Transverse colon (tissue), 4 donors: ENCODE measurements at regions not wholly inside any gene's neighbourhood (a gene's known extent, or its start where the extent isn't known, plus 50 kb on each side); places are given as distances from the start of the nearest gene placed in this dataset.

ENCODE experiments used
- DNase-seq: peaks from one replicate; pipeline ENCODE4 v3.0.0-alpha.2; 2019
- H3K27ac ChIP-seq, 4 donors: fragments of 200-600 bp; sonication (generic); 2 replicates each; pipeline ENCODE4 v1.5.1; 2016 to 2018; ENCODE audit warnings: inconsistent platforms in 4 of 4
- H3K27me3 ChIP-seq: fragments of 200-600 bp; sonication (generic); 2 replicates; pipeline ENCODE4 v1.5.1; 2017; ENCODE audit warnings: inconsistent platforms
- H3K36me3 ChIP-seq, 4 donors: fragments of 200-600 bp; sonication (generic); 2 replicates each; pipeline ENCODE4 v1.5.1; 2017 to 2019; ENCODE audit warnings: inconsistent platforms in 4 of 4
- H3K4me1 ChIP-seq, 4 donors: fragments of 200-600 bp; sonication (generic); 2 replicates each; pipeline ENCODE4 v1.5.1; 2017 to 2020; ENCODE audit warnings: inconsistent platforms in 4 of 4
- H3K4me3 ChIP-seq, 4 donors: fragments of 200-600 bp; sonication (generic); 1 replicate in 1 of 4; 2 replicates in 3 of 4; pipeline versions ENCODE4 v1.5.1 to v1.6.1; 2017 to 2019; ENCODE audit warnings: inconsistent platforms in 4 of 4
- H3K9me3 ChIP-seq, 2 donors: fragments of 200-600 bp; sonication (generic); 2 replicates each; pipeline ENCODE4 v1.5.1; 2017 to 2019; ENCODE audit warnings: inconsistent platforms in 2 of 2
- EP300 ChIP-seq: sonication (generic); formaldehyde crosslinking; IDR thresholded peaks from one replicate; pipeline ENCODE4 v1.6.1; 2017; ENCODE audit warnings: antibody characterized with exemption, low read depth
- POLR2A ChIP-seq: fragments of 450-650 bp; IDR thresholded peaks from one replicate; pipeline ENCODE4 v1.6.1; 2016; ENCODE audit warnings: antibody characterized with exemption, mild to moderate bottlenecking, moderate library complexity
- POLR2AphosphoS5 ChIP-seq, 3 donors: sonication (generic); formaldehyde crosslinking; IDR thresholded peaks; one replicate each; pipeline ENCODE4 v1.6.1; 2016; ENCODE audit warnings: antibody characterized with exemption in 3 of 3
- WGBS, 2 donors: methylation state at CpG; one replicate each; pipeline ENCODE4 v1.1.5; 2018; ENCODE audit warnings: low coverage in 1 of 2; 5-methylcytosine and 5-hydroxymethylcytosine counted together
- in situ Hi-C, 4 donors: fragments of 200-750 bp; cut with MboI; loops; one replicate each; pipeline versions ENCODE4 v1.15.0 to v1.15.1; 2017; ENCODE audit warnings: low sequenced_read_pairs in 3 of 4, low pct_ligation_motif_present in 1 of 4, low pct_unique_long_range_greater_than_20kb in 1 of 4
- intact Hi-C: fragments of 100-400 bp; cut with DNase I; formaldehyde crosslinking; loops from one replicate; pipeline ENCODE4 v1.15.1; 2023; ENCODE audit warnings: low total_unique reads
- TF ChIP-seq, protein P1 (sequence below), 5 experiments: fragments of 200-600 bp in 3 of 5; fragments of 450-650 bp in 2 of 5; sonication (generic) in 3 of 5; IDR thresholded peaks; 1 replicate in 2 of 5; 2 replicates in 3 of 5; pipeline ENCODE4 v1.5.1; 2016 to 2017; ENCODE audit warnings: antibody characterized with exemption in 5 of 5, inconsistent platforms in 3 of 5, mild to moderate bottlenecking in 2 of 5, moderate library complexity in 1 of 5

DNA sequence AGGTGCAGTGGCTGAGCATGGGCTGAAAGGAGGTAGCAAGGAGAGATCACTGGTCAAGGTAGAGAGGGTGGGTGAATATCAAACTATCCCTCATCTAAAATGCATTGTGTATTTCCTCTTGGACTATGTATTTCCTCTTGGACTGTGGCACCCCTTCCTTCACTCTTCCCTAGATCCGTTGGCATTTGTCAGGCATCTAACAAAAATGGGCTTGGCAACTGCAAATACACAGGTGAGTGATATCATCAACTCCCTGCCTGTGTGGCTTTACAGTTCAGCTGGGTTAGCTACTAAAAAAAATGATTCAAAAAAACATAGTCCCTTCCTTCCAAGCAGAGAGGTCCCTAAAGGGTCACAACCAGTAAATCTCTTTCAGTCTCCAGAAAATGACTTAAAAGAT, 142.8 kb upstream of the FUT8 start:
- no peaks in the 10 kb centered on the region for H3K36me3 ChIP-seq
- TF ChIP-seq EP300 (no peak), POLR2AphosphoS5 (IDR thresholded peaks at IDR 0.05) (no peak), POLR2A (no peak)
- TF ChIP-seq, protein P1, sequence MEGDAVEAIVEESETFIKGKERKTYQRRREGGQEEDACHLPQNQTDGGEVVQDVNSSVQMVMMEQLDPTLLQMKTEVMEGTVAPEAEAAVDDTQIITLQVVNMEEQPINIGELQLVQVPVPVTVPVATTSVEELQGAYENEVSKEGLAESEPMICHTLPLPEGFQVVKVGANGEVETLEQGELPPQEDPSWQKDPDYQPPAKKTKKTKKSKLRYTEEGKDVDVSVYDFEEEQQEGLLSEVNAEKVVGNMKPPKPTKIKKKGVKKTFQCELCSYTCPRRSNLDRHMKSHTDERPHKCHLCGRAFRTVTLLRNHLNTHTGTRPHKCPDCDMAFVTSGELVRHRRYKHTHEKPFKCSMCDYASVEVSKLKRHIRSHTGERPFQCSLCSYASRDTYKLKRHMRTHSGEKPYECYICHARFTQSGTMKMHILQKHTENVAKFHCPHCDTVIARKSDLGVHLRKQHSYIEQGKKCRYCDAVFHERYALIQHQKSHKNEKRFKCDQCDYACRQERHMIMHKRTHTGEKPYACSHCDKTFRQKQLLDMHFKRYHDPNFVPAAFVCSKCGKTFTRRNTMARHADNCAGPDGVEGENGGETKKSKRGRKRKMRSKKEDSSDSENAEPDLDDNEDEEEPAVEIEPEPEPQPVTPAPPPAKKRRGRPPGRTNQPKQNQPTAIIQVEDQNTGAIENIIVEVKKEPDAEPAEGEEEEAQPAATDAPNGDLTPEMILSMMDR (IDR thresholded peaks at IDR 0.05) = no peak
- H3K4me3 ChIP-seq = no peak overlapping the region
- DNase-seq = no peak
- WGBS, 2 donors = 71 to 80% methylated on average over 1 of the region's 1 CpG
- no peaks in the 10 kb centered on the region for H3K27me3 ChIP-seq
- in situ Hi-C loops (no loop called here), intact Hi-C loops (no loop called here)
- H3K9me3 ChIP-seq = no peaks in the 10 kb centered on the region
- H3K4me1 ChIP-seq = peaks cover 0 to 4% (median 0%) of the 10 kb centered on the region in 4 donors
- H3K27ac ChIP-seq = no peak overlapping the region

DNA sequence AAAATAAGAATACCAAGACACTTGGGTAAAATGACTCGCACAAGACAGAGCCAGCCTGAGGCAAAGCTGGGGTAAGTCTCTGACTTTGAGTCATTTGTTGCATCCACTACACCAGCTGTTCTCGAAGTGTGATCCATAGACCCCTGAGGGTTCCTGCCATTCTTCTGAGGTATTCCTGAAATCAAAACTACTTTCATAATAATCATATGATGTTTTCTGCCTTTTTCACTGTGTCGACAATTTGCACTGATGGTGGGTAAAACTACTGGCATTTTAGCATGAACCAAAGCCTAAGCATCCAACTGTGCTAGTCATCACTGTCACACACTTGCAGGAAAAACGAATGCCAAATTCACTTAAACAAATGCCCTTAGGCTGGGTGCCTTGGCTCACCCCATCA, 135.5 kb upstream of the FUT8 start:
- WGBS, 2 donors = 83 to 100% methylated on average over 4 of the region's 4 CpGs
- TF ChIP-seq, protein P1 (IDR thresholded peaks at IDR 0.05) = no peak
- TF ChIP-seq POLR2AphosphoS5 (IDR thresholded peaks at IDR 0.05) (no peak), EP300 (no peak)
- in situ Hi-C loops = no loop called here

DNA sequence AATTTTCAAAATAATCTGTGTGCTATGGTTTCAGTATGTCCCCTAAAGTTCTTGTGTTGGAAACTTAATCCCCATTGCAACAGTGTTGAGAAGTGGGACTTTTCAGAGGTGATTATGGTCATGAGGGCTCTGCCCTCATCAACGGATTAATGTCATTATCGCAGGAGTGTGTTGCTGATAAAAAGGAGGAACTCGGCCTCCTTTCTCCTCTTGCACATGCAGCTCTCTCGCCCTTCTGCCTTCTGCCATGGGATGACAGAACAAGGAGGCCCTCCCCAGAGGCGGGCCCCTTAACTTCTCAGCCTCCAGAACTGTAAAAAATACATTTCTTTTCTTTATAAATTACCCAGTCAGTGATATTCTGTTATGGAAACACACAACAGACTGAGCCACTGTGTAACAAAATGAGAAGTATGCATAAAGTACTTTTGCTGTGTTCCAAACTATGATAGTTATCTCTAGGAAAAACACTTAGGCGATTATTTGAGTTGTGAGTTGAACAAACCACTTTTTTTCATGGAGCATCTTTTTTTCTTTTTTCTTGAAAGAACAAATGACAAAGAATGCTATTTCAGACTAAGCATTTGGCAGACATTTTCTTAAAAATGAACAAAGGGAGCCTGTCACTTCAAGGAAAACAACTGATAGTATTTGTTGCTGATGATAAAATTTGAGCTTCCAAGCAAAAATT, 134.8 kb upstream of the FUT8 start:
- H3K27me3 ChIP-seq = no peaks in the 10 kb centered on the region
- intact Hi-C loops = no loop called here
- no peak overlapping the region for H3K27ac ChIP-seq
- in situ Hi-C loops = no loop called here
- H3K9me3 ChIP-seq = no peaks in the 10 kb centered on the region
- TF ChIP-seq, protein P1 (IDR thresholded peaks at IDR 0.05) = no peak
- no peak for TF ChIP-seq POLR2AphosphoS5 (IDR thresholded peaks at IDR 0.05)
- TF ChIP-seq EP300 = no peak
- no peak for TF ChIP-seq POLR2A
- H3K4me1 ChIP-seq = peaks cover 0 to 10% (median 7%) of the 10 kb centered on the region in 4 donors
- no peak for DNase-seq
- no peak overlapping the region for H3K4me3 ChIP-seq
- WGBS, 2 donors = 79 to 92% methylated on average over 5 to 6 of the region's 6 CpGs
- H3K36me3 ChIP-seq = no peaks in the 10 kb centered on the region

More for the DNA sequence above, 135.5 kb upstream of the FUT8 start:
- peaks cover 0 to 4% (median 2%) of the 10 kb centered on the region in 4 donors for H3K4me1 ChIP-seq
- DNase-seq = no peak
- H3K4me3 ChIP-seq = no peak overlapping the region
- intact Hi-C loops = no loop called here
- no peaks in the 10 kb centered on the region for H3K27me3 ChIP-seq
- H3K27ac ChIP-seq = no peak overlapping the region
- H3K9me3 ChIP-seq = no peaks in the 10 kb centered on the region
- H3K36me3 ChIP-seq = no peaks in the 10 kb centered on the region

DNA sequence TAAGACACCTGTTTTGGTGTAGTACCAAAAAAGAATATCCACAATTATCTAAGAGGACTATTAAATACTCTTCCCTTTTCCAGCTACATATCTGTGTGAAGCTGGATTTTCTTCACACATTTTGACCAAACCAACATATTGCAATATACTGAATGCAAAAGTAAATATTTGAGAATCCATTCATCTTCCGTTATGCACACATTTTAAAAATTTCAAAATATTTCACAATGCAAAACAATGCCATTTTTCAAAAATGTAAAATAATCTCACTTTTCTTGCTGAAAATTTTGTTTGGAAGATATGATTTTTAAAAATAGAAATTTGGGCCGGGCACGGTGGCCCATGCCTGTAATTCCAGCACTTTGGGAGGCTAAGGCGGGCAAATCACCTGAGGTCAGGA, 133.9 kb upstream of the FUT8 start:
- H3K4me3 ChIP-seq = no peak overlapping the region
- H3K9me3 ChIP-seq = no peaks in the 10 kb centered on the region
- no peak for DNase-seq
- intact Hi-C loops = no loop called here
- in situ Hi-C loops = no loop called here
- H3K4me1 ChIP-seq = peaks cover 0 to 19% (median 7%) of the 10 kb centered on the region in 4 donors
- no peaks in the 10 kb centered on the region for H3K27me3 ChIP-seq
- H3K27ac ChIP-seq = no peak overlapping the region
- WGBS, 2 donors = 92 to 94% methylated on average over 4 of the region's 4 CpGs
- no peaks in the 10 kb centered on the region for H3K36me3 ChIP-seq
- TF ChIP-seq POLR2AphosphoS5 (IDR thresholded peaks at IDR 0.05) (no peak), POLR2A (no peak), EP300 (no peak)
- TF ChIP-seq, protein P1 (IDR thresholded peaks at IDR 0.05) = no peak
